ENCODE measurements at regions not wholly inside any gene's neighbourhood (a gene's known extent, or its start where the extent isn't known, plus 50 kb on each side); places are given as distances from the start of the nearest gene placed in this dataset.

DNA sequence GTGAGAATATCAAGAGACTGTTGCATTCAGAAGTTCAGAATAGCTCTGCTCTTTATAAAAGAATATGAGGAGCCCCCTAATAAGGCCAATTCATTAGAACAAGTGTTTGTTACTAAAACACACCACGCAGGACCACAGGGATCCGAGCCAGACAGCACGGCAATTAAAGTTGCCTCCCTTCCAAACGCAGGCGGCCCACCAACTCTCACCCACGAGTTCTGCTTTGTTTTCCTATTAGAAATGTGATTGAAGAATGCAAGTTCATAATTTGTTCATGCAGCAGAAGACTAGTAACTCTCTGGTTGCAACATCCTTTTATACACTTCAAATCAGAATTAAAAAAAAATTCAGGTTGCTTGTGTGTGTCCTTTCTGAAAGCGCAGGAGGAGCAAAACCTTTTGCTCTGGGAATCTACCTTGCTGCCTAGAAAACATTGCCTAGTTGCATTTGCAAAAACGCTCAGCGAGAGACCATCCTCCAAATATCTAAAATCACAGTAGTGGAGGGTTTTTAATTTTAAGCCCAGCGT is 1044.1 kb upstream of the NR2F2 start:
- H3K27ac ChIP-seq = no peak overlapping the region

DNA sequence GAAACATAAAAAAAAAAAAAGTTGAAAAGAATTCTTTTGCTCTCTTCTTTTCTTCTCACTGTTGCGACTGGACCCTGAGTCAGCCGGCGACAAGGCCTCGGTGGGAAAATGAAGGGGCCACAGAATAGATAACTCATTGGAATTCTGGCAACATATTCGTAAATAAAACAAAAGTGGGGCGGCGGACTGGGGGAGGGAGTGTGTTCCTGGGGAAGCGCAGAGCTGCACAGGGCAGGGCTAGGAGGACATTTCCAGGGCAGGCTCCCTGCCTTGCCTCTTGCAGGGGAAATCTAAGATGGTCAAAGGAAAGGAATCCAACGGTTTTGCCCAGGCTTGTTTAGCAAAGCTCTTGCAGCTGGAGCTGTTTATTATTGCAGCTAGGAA is 1042.8 kb upstream of the NR2F2 start:
- no peaks in the 10 kb centered on the region for H3K9me3 ChIP-seq
- H3K4me3 ChIP-seq = no peak overlapping the region
- no peaks in the 10 kb centered on the region for H3K27me3 ChIP-seq
- no peak overlapping the region for H3K27ac ChIP-seq
- no peaks in the 10 kb centered on the region for H3K36me3 ChIP-seq
- TF ChIP-seq POLR2A (IDR thresholded peaks at IDR 0.05) (no peak), CTCF (IDR thresholded peaks at IDR 0.05) (no peak)
- peaks cover 5% of the 10 kb centered on the region for H3K4me1 ChIP-seq
- no peak for DNase-seq (ENCODE audit: low spot score in 2 of 2)
- WGBS = 79% methylated on average over 9 of the region's 9 CpGs

More for the DNA sequence above, 1044.1 kb upstream of the NR2F2 start:
- Histone ChIP-seq H3K4me1 (peaks cover 5% of the 10 kb centered on the region), H3K4me3 (no peak overlapping the region), H3K36me3 (no peaks in the 10 kb centered on the region), H3K27me3 (no peaks in the 10 kb centered on the region), H3K9me3 (no peaks in the 10 kb centered on the region)
- no peak for TF ChIP-seq CTCF (IDR thresholded peaks at IDR 0.05)
- TF ChIP-seq POLR2AphosphoS5 (IDR thresholded peaks at IDR 0.05) = no peak
- TF ChIP-seq EP300 (IDR thresholded peaks at IDR 0.05) = no peak
- TF ChIP-seq POLR2A (IDR thresholded peaks at IDR 0.05) = no peak
- 73% methylated on average over 10 of the region's 10 CpGs for WGBS
- no peak for DNase-seq (ENCODE audit: low spot score in 2 of 2)

GRCh38 chr15:95288626-95289025 is 1041.9 kb upstream of the NR2F2 start:
- Histone ChIP-seq H3K27ac (no peak overlapping the region), H3K36me3 (no peaks in the 10 kb centered on the region)

GRCh38 chr15:95290176-95290974 is 1040.1 kb upstream of the NR2F2 start:
- TF ChIP-seq POLR2AphosphoS5 (IDR thresholded peaks at IDR 0.05) (no peak), EP300 (IDR thresholded peaks at IDR 0.05) (no peak), POLR2A (IDR thresholded peaks at IDR 0.05) (no peak), CTCF (IDR thresholded peaks at IDR 0.05) (no peak)
- DNase-seq (ENCODE audit: low spot score in 2 of 2) = no peak
- Histone ChIP-seq H3K9me3 (no peaks in the 10 kb centered on the region), H3K36me3 (no peaks in the 10 kb centered on the region), H3K27ac (no peak overlapping the region), H3K27me3 (peaks cover 9% of the 10 kb centered on the region), H3K4me1 (peaks cover 11% of the 10 kb centered on the region), H3K4me3 (no peak overlapping the region)
- WGBS = 90% methylated on average over 12 of the region's 12 CpGs

More at GRCh38 chr15:95288626-95289025, 1041.9 kb upstream of the NR2F2 start:
- WGBS = 94% methylated on average over 1 of the region's 1 CpG
- H3K4me1 ChIP-seq = peaks cover 11% of the 10 kb centered on the region
- no peaks in the 10 kb centered on the region for H3K9me3 ChIP-seq
- no peak for TF ChIP-seq POLR2AphosphoS5 (IDR thresholded peaks at IDR 0.05)
- TF ChIP-seq CTCF (IDR thresholded peaks at IDR 0.05) = no peak
- TF ChIP-seq EP300 (IDR thresholded peaks at IDR 0.05) = no peak
- TF ChIP-seq POLR2A (IDR thresholded peaks at IDR 0.05) = no peak
- H3K27me3 ChIP-seq = peaks cover 4% of the 10 kb centered on the region
- no peak overlapping the region for H3K4me3 ChIP-seq
- DNase-seq (ENCODE audit: low spot score in 2 of 2) = no peak

DNA sequence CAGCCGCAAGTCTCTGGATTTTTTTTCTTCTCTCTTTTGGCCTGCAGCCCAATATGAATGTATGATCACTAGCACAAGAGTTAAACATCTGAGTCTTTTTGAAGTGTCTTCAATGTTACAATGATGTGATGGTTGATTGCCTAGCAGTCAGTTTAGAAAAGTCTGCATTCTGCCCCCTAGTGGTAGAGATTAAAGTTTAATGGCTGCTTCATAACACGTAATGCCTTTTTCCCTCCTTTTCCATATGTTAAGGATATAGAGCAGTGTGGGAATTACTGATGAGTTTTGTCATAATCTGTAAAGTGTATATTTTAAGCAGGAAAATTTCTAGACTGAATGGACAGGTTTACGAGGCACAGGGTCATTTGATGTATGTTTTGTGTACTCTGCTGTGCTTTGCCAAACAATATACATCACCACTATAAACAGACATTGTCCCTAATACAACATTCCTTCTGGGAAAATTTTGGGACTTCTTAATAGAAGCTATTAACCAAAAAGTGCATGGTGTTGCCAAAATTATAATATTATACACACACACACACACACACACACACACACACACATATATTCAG is 1038.5 kb upstream of the NR2F2 start:
- TF ChIP-seq POLR2AphosphoS5 (IDR thresholded peaks at IDR 0.05) (no peak), CTCF (IDR thresholded peaks at IDR 0.05) (peak; percentile 40 to 42)
- no peak for DNase-seq (ENCODE audit: low spot score in 2 of 2)
- Histone ChIP-seq H3K4me1 (peaks cover 22% of the 10 kb centered on the region), H3K36me3 (no peaks in the 10 kb centered on the region), H3K27ac (no peak overlapping the region), H3K9me3 (no peaks in the 10 kb centered on the region), H3K4me3 (no peak overlapping the region), H3K27me3 (peaks cover 9% of the 10 kb centered on the region)
- WGBS = 53% methylated on average over 3 of the region's 3 CpGs

Measured in suprapubic skin (tissue), 4 donors.